Islet precursor cell (in vitro differentiated cells): ENCODE measurements at regions not wholly inside any gene's neighbourhood (a gene's known extent, or its start where the extent isn't known, plus 50 kb on each side); places are given as distances from the start of the nearest gene placed in this dataset.
"Not testable (repeated sequence)": the region's sequence is repeated elsewhere in the genome, so short reads cannot be mapped to it uniquely, and the experiment has no call there.

Experiments
- DNase-seq: peaks from one replicate; pipeline ENCODE4 v3.0.0-alpha.2; 2018

DNA sequence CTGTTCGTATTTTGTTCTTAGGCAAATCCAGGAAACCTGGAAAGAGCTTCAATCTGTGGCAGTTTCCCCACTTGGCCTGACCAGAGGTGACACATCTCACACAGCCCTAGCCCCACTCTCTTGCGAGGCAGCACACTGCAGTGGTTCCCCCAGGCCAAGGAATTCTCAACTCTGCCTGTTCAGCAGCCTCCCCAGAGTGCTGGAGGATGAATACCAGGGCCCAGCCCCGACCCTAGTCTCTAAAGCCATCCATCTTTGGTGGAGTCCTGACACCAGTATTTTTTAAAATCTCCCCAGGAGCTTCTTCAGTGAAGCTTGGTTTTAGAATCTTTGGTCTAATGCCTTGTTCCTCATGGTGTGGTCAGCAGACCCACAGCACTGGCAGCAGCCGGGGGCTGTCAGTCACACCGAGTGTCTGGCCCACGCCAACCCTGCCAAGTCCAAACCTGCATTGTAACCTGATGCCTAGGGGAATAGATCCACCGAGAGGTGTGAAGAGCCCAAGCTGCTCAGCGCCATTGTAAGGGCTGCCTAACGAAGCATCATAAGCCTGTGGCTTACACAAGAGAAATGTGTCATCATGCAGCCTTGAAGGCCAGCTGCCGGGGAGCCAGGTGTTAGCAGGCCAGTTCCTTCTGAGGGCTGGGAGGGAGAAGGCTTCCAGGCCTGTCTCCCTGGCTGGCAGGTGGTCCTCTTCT is 428.7 kb upstream of the ID2 start:
- DNase-seq, result no peak

DNA sequence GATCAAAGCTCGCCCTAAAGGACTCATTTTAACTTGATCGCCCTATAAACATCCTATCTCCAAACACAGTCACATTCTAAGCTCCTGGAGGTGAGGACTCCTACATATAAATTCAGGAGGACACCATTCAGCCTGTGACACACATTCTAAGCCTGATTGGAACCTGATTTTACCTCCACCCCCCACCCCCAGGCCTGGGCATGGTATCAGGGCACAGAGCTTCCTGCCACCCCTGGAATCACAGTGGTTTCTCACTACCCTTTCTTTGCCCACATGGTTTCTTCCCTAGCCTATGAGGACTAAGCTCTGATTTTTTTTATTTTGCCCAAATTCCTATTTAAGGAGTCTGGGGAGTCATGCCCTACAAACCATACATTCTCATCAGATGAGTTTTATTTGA is 428.1 kb upstream of the ID2 start:
- no peak for DNase-seq

DNA sequence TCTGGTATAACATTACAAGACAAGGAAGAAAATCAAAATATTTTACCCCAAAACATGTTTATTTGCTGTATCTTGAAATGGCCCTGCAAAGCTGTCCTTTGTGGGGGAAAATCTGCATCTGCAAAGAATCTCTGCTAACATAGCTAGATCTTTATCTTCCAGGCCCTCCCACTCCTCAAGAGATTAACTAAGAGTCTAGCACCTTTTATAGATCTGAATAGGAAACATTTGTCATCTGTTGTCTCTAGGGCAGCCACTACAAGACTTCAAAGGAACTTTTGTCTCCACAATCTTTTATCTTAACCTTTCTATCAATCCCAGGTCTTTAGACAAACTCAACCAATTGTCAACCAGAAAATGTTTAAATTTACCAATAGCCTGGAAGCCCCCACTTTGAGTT is 427.6 kb upstream of the ID2 start:
- DNase-seq, result not testable (repeated sequence)

DNA sequence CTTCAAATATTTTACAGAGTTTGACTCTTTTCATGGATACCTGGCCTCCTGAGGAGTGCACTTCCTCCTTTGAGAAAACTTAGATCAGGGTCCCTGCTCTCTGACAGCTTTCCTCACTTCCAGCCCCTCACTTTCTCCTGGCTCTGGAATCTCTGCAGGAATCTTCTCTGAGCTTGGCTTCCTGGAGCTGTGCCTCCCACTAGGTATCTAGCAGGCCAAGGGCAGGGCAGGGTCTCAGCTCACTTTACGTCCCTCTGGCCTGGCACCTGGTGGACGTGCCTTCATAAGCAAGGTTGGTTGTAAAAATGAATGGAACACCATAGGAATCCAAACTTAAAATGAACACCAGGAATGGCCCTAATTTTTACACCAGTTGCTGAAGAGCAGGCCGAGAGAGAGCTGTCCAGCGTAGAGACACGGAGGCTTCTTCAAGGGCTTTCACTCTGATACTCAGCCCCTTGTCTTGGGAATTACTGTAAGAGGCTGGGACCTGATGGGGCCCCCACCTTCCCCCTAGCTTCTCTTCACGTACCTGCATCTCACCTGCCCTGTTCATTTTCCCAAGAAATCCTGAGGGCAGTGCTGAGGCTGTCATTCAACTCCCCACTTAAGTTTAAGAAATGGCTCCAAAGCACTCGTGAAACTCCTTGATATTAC is 426.9 kb upstream of the ID2 start:
- DNase-seq, result no peak

DNA sequence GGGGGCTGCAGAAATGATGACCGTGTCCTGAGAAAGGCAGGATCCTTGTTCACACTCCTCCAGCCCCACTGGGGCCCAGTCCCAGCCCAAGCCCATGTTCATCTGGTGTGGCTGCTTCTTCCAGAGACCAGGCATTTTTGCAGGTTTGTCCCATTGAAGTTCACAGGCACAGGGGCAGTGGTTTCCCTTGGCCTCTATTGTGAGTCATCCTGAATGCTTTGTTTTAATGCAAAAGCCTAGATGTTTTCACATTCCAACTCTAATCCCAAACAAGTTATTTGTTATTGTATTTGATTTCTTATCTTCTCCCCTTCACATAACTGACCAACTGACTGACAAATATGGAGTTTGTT is 426.4 kb upstream of the ID2 start:
- peak; percentile 67 for DNase-seq

DNA sequence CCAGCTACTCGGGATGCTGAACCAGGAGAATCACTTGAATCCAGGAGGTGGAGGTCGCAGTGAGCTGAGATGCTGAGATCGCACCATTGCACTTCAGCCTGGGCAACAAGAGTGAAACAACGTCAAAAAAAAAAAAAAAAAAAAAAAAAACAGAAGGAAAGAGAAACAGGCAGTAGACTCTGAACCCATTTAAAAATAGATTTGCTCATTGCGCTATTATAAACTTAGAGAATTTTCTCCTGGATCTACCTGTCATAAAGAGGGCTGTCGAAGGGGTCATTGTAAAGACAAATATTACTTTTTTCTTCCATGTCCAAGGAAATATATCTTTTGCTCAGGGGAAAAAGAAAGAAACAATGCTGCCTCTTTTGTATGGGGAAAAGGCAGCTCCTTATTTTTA is 425.0 kb upstream of the ID2 start:
- no peak for DNase-seq

DNA sequence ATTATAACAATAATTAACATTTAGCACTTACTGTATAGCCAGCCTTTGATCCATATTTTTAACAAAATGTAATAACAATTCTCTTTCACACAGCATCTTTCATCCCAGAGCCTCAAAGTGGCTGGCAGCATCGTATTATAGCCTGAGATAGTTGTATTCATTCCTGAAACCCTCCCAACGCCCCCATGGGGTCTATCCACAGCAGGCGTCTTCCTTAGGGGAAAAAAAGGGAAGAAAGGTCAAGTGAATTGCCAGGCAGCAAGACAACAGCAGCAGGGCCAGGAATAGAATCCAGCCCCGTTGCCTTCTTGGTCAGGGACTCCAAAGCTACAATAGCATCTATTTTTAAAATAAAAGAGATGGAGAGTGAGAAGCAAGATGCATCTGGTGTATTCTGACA is 424.4 kb upstream of the ID2 start:
- no peak for DNase-seq

DNA sequence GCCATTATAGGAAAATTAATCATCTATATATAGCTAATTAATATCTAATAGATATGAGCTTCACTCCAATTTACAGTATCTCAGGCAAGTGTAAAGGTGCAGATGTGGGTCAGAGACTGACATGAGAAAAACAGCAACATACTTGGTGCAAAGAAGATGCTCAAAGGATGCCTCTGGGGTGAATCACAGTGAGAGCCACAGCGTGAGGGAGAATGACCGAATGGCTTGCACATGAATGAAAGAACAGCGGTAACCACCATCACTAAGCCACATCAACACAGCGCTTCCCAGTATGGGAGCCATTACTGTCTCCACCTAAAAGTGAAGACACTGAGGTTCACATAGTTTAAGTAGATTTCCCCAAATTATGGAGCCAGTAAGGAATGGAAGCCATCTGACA is 423.4 kb upstream of the ID2 start:
- no peak for DNase-seq

DNA sequence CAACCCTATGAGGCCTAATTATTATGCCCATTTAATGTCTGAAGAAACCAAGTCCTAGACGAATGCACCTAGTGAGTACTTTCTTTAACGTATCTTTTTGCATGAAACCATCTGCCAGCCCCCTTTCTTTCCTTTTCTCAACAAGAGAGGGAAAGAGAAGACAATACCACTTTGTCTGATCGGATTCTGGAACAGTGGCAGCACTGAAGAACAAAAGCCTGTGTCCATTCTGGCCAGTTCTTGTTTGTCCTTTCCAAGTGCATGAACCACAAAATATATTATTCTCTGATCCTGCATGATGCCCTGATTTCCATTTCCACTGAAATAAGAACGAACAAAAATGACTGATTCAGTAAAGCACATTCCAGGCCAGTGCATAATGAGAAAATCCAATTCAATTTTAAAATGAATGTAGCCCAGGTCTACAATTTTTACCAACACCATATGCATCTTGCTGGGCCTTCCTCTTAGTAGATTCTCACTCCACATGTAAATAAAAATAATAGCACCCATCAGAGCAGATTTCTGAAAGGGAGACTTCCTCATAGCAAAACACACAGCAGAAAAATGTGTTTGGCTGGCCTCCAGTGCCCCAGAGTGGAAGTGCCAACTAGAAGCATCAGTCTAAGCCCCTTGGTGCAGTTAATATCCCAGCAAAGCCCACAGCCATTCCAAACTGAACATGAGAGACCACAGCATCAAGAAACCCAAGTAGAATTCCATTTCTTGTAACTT is 422.6 kb upstream of the ID2 start:
- DNase-seq, result no peak

DNA sequence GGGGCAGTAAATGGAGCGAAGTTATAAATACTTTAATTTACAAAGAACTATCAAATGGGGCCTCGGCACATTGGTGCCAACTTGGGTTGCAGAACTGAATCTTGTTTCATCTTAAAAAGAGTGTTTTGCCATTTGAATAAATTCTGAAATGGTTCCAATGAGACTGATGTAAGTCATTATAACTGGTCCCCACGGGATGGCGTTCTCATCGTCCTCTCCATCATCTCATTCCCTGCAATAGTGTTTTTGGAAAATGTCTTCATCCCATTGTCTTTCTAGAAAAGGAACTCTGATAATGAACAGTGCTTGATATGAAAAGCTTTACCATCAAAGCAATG is 422.0 kb upstream of the ID2 start:
- no peak for DNase-seq

DNA sequence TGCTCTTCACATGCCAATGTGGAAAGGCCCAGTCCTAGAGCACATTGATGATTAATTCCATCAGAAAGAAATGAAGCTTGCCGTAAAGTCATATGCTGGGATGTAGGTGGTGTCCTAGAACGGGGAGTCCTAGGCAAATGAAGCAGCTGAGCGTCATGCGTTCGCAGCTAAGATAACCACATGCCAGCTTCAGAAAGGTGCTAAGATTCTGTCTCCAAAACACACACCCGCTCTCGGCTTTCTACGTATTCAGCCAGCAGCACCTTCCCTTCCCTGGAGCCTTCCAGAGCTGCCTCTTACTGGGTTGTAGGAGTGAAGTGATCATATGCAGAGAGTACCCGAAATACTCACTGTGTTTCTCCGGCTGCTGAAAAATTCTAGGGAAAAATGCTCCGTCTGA is 421.6 kb upstream of the ID2 start:
- DNase-seq, result no peak

DNA sequence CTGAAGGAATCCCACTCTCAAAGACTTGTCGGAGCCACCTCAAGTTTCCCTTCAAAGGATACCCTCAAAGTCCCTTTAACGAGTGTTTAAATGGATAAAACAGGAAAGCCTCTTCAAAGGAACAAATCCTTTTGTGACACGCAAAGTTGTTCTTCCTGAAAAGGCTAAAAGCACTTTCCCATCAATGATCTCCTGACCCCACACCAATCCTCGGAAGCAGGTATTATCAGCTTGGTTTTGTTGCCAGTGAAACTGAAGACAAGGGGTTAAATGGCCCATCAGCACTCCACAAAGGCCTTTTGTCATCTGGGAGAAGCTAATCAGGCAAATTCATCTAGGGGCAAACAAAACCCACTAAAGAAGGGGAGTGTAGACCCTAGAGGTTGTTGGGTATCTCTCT is 418.0 kb upstream of the ID2 start:
- DNase-seq, result no peak

DNA sequence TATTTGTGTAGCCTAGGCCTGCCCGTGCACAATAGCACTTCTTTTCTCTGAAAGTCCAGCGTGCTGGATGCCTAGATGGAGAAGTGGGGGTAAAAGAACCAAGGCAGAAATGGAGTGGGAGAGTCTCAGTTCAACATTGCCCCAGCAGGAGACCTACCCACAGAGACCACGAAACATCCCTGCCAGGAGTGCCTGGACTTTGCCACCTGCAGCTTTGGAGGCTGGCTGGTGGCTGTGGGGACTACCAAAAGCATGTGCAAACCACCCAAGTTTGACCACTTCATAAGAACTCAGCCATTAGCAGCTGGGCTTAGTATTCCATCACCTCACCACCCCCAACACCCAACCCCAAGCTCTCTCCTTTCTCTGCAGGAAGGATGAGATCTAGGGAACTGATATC is 416.9 kb upstream of the ID2 start:
- no peak for DNase-seq

DNA sequence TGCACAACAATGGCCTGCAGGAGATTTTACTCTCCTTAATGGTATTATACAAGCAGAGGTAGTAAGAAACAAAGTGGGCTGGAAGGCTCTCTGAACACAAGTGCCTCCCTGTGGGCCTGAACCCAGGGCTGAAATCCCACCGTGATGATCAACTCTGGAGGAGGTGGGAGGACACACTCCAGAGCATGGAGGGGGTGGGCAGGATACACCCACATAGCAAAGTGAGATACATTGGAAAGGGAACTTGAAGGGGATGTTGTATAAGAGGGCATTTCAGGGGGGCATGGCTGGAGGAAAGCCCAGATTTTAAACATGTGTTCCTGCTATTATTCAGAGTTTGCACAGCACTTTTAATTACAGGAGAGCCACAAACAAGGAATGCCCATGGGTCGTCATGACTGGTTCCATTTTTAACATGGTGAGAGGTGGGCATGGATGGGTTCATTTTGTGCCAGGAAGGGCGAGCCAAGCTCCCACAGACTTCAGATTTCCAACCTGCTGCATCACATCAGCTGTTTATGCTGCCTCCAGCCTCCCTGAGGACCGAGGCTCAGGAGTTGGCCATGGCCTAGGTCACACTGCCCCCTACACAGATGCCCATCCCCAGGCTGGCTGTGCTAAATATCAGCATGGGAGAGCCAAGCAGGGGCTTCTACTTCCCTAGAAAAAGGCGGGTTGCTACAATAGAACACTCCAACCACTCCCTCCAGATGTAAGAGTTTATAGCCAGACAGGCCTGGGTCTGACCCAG is 416.2 kb upstream of the ID2 start:
- no peak for DNase-seq

DNA sequence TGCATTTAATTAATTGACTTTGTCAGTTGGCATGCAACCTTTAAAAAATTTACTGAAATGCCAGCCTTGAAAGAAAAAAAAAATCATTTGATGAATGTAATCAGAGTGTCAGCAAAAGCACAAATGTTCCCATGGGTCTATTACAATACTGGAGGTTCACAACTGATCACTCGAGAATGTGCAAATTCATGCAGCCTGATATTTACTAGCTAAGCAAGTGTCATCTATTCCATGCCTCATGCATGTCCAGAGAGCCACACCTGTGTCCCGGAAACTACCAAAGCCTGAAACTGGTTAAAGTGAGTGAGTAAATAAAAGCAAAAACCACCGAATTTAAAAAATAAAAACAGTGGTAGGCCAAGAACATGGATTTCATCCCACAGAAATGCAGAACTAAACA is 415.3 kb upstream of the ID2 start:
- DNase-seq, result no peak

DNA sequence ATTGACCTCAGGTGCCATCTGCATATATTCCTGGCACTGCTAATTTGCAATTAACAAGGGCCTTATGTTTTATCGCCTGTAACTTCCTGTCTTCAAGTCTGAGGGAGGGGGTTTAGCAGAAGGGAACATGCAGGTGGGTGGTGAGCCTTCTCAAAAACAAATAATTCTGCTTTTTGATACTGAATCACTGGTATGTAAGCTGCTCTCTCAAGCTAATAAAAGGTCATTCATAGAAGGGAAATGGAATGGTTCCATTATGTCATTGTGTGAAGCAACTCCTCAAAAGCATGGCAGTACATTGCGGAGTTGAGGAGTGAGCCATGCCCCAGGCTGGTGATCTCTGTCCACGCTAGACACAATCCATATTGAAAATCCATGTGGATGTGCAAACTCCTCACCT is 414.8 kb upstream of the ID2 start:
- no peak for DNase-seq

DNA sequence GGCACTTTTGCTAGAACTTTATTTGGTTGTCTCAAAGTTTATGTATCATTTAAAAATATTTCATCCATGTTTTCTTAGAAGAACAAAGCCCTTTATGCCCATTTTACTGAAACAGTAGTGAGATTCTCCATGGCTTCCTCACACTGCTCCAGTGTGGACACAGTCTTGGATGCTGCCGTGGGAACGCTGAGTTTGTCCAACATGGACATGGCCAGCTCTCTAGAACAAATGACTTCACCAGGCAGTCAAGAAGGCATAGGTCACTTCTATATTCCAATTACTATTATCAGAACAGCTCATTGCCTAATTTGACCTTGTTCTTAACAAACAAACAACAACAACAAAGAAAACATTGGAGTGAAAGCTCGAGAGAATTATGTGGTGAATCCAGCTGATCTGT is 414.1 kb upstream of the ID2 start:
- no peak for DNase-seq

DNA sequence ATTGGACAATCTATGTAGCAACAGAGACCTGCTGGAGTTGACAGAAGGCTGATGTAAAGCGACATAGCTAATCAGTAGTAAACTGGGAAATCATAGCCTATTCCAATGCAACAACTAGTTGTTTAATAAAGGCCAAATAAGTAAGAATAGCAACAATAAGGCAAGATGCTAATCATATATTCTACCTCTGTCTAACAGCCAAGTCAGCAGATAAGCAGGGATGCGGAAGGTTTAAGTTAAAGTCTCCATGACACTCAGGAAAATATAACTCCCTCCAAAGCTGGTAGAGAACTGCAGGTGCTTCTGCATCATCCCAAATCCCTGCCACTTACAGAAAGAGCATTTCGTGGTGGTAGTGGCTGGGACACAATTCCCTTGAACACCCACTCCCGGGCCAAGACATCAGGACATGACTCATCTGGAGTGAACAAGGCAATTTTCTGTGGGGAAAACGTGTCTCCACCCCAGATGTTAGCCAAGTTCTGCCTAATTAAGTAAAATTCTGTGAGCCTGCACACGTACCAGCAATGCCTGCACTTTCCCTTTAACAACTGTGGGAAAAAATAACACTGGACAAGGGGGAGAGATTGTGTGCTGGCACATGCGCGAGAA is 413.6 kb upstream of the ID2 start:
- DNase-seq, result no peak

DNA sequence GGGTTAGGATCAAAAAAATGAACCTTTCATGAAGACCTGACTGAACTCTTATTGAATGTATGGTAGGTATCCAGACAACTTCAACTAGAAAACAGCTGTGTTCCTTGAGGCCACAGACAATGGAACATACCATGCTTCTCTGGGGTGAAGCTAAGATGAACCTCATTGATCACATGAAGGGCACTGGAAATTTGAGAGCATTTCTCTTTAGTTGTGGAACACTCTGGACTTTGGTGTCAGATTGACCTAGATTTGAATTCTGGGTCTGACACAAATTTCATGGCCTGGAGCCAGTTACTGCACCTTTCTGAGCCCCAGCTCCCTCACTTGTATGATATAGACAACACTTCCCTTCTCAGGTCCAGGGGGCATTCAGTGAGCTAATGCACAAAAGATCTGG is 411.2 kb upstream of the ID2 start:
- DNase-seq, result peak; percentile 8

DNA sequence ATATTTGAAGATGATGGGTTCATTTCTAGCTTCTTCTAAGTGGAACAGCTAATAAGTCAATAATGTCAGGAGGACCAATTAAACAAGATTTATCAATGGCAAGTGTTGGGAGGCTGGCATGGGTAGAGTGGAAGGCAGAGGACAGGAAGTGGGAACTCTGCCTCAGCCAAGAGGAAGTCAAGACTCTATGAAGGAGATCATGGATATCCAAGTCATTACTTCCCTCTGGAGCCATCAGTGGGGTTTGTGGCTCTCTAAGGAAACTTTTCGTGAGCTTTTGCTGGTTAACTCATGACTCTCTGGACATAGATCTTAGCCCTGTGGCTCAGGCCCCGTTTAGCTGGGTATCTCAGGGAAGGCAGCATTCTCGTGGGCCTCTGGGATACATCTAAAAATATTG is 410.4 kb upstream of the ID2 start:
- peak; percentile 15 for DNase-seq

DNA sequence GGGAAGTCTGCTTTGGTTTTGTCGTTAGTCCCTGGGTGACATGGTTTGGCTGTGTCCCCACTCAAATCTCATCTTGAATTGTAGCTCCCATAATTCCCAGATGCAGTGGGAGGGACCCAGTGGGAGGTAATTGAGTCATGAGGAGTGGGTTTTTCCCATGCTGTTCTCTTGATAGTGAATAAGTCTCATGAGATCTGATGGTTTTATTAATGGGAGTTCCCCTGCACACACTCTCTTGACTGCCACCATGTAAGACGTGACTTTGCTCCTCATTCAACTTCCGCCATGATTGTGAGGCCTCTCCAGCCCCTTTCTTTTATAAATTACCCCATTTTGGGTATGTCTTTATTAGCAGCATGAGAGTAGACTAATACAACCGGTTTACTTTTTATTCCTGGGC is 405.8 kb upstream of the ID2 start:
- peak; percentile 5 for DNase-seq

DNA sequence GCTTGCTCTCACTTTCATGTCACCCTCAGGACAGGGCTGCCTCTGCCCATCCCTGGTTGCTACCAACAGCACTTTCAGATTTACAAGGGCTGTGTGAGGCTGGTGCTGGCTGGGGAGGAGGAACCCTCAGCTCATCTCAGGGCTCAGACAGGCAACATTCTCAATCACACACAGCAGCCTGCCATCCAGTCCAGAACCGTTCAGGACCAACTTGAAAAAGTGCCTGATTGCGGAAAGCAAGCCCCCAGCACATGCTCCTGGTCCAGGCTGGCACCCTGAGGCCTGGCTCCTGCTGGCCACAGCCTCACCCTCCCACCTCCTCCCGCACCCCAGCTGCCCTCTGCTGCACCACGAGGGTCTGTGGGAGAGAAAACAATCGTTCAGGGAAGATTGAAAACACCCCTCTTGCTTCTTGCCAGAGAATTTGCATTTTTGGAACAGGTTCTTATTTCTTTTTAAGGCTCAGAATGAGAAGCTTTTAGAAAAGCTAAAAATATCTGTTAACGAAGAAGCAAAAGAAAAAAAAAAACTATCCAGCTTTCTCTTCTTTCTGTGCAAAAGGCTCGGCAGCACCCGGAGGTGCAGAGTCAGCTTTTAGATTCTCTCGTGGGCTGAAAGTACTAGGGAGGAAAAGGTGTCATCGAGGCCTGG is 403.8 kb upstream of the ID2 start:
- DNase-seq, result peak; percentile 22
